ENCODE measurements at regions not wholly inside any gene's neighbourhood (a gene's known extent, or its start where the extent isn't known, plus 50 kb on each side); places are given as distances from the start of the nearest gene placed in this dataset.
"Not testable (repeated sequence)": the region's sequence is repeated elsewhere in the genome, so short reads cannot be mapped to it uniquely, and the experiment has no call there.

- no peak for DNase-seq (ENCODE audit: missing footprints)
- ATAC-seq, result no peak
- intact Hi-C loops (cut with DNase I), result no loop called here
Measured at GRCh38 chr5:93245226-93245625, 335.8 kb downstream of the NR2F1-AS1 start.

GRCh38 chr5:93243481-93243880 lies 337.5 kb downstream of the NR2F1-AS1 start:
- intact Hi-C loops (cut with DNase I), result no loop called here
- no peak for ATAC-seq

GRCh38 chr5:93240228-93240834 lies 340.7 kb downstream of the NR2F1-AS1 start:
- no peak for ATAC-seq
- no peak for DNase-seq (ENCODE audit: missing footprints)
- intact Hi-C loops (cut with DNase I), result no loop called here

More at GRCh38 chr5:93243481-93243880, 337.5 kb downstream of the NR2F1-AS1 start:
- no peak for DNase-seq (ENCODE audit: missing footprints)

- no peak for DNase-seq (ENCODE audit: missing footprints)
- no peak for ATAC-seq
- intact Hi-C loops (cut with DNase I), result no loop called here
Measured at GRCh38 chr5:93236807-93237421, 344.1 kb downstream of the NR2F1-AS1 start.

- intact Hi-C loops (cut with DNase I), result no loop called here
- ATAC-seq (no peak), DNase-seq (ENCODE audit: missing footprints) (no peak)
Measured at GRCh38 chr5:93235761-93236160, 345.3 kb downstream of the NR2F1-AS1 start.

GRCh38 chr5:93226202-93226735 lies 354.8 kb downstream of the NR2F1-AS1 start:
- ATAC-seq, result no peak
- no peak for DNase-seq (ENCODE audit: missing footprints)
- intact Hi-C loops (cut with DNase I), result no loop called here

- DNase-seq (ENCODE audit: missing footprints) (no peak), ATAC-seq (no peak)
- intact Hi-C loops (cut with DNase I), result no loop called here
Measured at GRCh38 chr5:93225748-93226147, 355.3 kb downstream of the NR2F1-AS1 start.

- ATAC-seq (no peak), DNase-seq (ENCODE audit: missing footprints) (no peak)
- intact Hi-C loops (cut with DNase I), result no loop called here
Measured at GRCh38 chr5:93224624-93225023, 356.4 kb downstream of the NR2F1-AS1 start.

- ATAC-seq, result no peak
- DNase-seq (ENCODE audit: missing footprints), result no peak
- intact Hi-C loops (cut with DNase I), result no loop called here
Measured at GRCh38 chr5:93221773-93222172, 359.2 kb downstream of the NR2F1-AS1 start.

GRCh38 chr5:93220431-93220830 lies 360.6 kb downstream of the NR2F1-AS1 start:
- no peak for ATAC-seq
- intact Hi-C loops (cut with DNase I), result no loop called here

GRCh38 chr5:93219641-93220145 lies 361.3 kb downstream of the NR2F1-AS1 start:
- DNase-seq (ENCODE audit: missing footprints), result no peak
- intact Hi-C loops (cut with DNase I), result no loop called here
- ATAC-seq, result no peak

More at GRCh38 chr5:93220431-93220830, 360.6 kb downstream of the NR2F1-AS1 start:
- DNase-seq (ENCODE audit: missing footprints), result no peak

GRCh38 chr5:93213111-93213794 lies 367.8 kb downstream of the NR2F1-AS1 start:
- DNase-seq (ENCODE audit: missing footprints); ATAC-seq; intact Hi-C loops (cut with DNase I): not testable (repeated sequence)

- ATAC-seq (no peak), DNase-seq (ENCODE audit: missing footprints) (no peak)
- intact Hi-C loops (cut with DNase I), result no loop called here
Measured at GRCh38 chr5:93209476-93209875, 371.5 kb downstream of the NR2F1-AS1 start.

- DNase-seq (ENCODE audit: missing footprints) (no peak), ATAC-seq (no peak)
- intact Hi-C loops (cut with DNase I), result no loop called here
Measured at GRCh38 chr5:93208141-93208751, 372.8 kb downstream of the NR2F1-AS1 start.

- ATAC-seq, result no peak
- DNase-seq (ENCODE audit: missing footprints), result no peak
- intact Hi-C loops (cut with DNase I), result no loop called here
Measured at GRCh38 chr5:93206203-93206602, 374.8 kb downstream of the NR2F1-AS1 start.

- no peak for DNase-seq (ENCODE audit: missing footprints)
- intact Hi-C loops (cut with DNase I), result no loop called here
Measured at GRCh38 chr5:93201061-93201460, 380.0 kb downstream of the NR2F1-AS1 start.

GRCh38 chr5:93196986-93197385 lies 384.0 kb downstream of the NR2F1-AS1 start:
- intact Hi-C loops (cut with DNase I), result no loop called here
- ATAC-seq (no peak), DNase-seq (ENCODE audit: missing footprints) (no peak)

More at GRCh38 chr5:93201061-93201460, 380.0 kb downstream of the NR2F1-AS1 start:
- ATAC-seq, result no peak

GRCh38 chr5:93193431-93194347 lies 387.3 kb downstream of the NR2F1-AS1 start:
- ATAC-seq (no peak), DNase-seq (ENCODE audit: missing footprints) (no peak)
- intact Hi-C loops (cut with DNase I), result no loop called here

Data from Right ventricle myocardium inferior (tissue), 1 donor.